Suppressor macrophage (primary cell): ENCODE measurements at regions not wholly inside any gene's neighbourhood (a gene's known extent, or its start where the extent isn't known, plus 50 kb on each side); places are given as distances from the start of the nearest gene placed in this dataset.
A peak's percentile ranks its signal among the peaks of the same experiment; 100 is the strongest.
"Not testable (repeated sequence)": the region's sequence is repeated elsewhere in the genome, so short reads cannot be mapped to it uniquely, and the experiment has no call there.

Experiments
- DNase-seq, 4 experiments: peaks; one replicate each; pipeline ENCODE4 v3.0.0-alpha.2; 2020 to 2022

DNA sequence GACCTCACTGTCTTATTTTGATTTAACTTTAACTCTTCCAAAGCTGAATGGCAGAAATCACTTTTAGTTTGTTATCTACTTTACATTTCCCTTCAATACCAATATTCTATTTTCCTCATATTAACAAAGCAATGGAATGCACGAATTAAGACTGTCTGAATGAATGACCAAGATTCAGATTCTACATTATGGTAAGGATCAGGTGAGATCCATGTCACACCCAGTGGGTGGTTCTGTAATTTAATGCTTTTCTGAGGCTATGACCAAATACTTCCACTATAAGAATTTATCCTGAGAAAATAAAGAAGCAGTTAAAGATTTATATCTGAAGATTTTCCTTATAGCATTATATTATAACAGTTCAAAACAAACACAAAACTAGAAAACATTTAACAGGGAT is 90.2 kb upstream of the NUPR2 start:
- no peak for DNase-seq

DNA sequence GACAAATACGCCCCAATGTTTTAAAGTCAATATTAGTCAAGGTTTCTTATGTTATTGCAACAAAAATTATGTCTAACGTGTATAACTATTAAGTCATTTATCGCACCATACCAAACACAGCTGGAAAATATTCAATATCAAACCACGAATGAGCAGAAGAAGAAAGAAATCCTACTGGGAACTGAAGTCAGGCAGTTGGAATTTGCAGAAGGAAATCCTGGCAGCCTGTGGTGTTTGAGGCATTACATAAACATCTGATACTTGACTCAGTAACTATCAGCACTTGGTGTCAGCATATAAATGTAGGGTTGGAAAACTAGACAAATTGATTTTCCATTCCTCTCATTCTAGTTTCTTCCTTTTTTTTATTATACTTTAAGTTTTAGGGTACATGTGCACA is 83.4 kb upstream of the NUPR2 start:
- DNase-seq: no peak

DNA sequence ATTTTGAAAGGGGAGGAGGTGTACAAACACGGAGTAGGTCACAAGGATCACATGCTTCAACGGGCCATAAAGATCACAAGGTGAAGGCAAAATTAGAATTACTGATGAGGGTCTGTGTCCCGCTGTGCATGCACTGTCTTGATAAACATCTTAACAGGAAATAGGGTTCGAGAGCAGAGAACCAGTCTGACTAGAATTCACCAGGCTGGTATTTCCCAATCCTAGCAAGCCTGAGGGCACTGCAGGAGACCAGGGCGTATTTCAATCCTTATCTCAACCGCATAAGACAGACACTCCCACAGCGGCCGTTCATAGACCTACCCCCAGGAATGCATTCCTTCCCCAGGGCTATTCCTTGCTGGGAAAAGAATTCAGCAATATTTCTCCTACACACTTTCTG is 80.0 kb upstream of the NUPR2 start:
- not testable (repeated sequence) for DNase-seq

DNA sequence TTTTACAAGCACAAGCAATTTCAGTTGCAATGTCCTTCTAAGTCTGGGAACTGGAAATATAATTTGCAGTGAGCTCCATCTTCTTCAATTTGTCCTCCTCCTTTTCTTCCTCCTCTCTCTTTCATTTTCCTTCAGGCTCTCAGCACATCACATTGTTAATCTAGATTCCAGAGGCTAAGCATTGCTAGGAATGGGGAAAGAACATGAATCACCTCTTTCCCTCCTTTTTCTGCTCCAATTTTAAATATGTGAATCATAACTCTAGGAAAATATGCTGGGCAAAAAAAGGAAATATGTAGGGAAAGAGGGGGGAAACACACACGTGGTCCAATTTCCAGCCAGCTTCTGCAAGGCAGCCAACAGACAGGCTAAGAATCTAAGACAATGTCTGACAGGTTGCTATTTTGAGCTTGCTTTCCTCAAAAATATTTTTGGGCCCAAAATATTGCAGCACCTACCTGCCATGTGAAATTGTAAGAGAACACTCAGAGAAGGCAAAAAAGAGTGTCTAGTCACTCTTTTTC is 72.7 kb upstream of the NUPR2 start:
- no peak for DNase-seq

DNA sequence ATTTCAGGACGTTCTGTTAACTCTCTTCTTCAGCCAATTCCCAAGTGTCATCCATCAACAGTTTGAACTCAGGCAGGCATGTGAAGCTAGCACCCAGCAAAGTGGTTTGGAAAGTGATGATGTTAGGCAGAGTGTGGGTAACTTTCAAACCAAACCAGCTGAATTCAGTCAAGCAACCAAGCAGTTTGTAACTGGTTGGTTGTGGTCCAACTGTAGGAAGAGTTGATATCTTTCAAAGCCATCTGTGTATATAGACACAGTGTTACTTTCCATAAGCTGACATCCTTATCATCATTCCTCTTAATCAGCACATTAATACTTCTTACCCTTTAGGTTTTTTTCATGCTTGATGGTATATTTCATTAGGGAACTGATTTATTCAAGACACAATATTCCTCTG is 72.2 kb upstream of the NUPR2 start:
- no peak for DNase-seq

DNA sequence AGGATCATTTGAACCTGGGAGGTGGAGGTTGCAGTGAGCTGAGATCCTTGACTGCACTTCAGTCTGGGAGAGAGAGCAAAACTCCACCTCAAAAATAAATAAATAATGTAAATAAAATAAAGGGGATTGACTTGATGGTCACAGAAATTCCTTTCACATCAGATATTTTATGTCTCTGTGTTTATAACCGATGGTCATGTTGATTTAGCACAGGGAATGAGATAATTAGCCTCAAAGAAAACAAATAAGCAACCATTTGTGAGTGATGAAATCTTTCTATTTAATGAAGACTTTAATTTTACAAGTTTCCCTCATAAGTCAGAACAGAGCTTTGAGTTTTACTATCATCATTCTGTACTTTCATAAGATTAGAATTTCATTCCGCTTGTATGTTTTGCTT is 64.8 kb upstream of the NUPR2 start:
- DNase-seq: no peak

DNA sequence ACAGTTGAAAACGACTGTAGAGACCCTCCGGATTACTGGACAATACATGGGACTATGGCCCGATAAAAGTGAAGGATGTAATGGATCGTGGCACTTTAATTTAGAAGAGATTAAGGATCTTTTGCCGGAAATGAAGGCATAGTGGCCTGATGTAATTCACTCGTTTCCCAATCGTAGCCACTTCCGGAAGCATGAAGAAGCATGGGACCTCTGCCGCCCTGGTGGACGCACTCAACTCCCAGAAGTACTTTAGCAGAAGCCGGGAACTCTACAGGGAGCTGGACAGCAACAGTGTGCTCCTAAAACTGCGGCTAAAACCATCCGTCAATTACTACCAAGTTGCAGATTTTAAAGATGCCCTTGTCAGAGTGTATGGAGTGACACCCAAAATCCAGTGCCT is 59.6 kb upstream of the NUPR2 start:
- DNase-seq: peak in 1 of 4 experiments; percentile 4

DNA sequence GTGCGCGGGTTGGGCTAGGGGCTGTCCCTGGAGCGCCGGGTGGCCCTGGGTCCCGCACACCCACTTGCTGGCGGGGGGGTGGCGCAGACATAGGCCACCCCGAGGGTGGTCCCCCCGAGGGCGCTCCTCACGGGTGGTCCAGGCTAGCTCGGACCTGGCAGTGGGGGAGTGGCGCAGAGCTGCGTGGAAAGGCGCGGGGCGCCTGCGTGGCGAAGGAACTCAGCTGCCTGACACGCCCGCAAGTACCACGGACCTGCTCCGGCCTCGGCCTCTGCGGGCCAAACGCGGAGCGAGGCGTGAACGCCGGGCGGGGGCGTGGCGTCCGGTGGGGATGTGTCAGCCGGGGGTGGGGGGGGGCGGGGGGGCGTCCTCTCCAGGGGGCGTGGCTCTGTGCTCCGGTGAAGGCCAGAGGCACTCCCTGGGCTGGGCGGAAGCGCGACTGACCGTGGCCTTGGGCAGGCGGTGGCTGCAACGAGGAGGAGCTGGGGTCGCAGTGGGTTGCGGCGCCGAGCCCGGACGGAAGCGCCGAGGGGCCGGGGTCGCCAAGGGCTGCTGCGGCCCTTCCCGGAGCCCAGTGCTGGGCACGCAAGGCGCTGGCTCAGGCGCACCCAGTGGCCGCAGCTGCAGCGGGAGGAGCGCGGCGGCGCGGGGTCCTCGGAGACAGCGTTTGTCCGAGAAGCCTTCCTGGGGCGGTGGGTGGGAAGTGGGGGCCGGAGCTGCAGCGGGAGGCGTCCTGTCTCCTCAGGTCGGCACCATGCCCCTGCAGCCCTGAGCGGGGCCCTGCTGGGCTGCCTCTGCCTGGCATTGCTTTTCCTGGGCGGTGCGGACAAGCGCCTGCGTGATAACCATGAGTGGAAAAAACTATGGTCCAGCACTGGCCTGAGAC is 58.9 kb upstream of the NUPR2 start:
- no peak for DNase-seq

DNA sequence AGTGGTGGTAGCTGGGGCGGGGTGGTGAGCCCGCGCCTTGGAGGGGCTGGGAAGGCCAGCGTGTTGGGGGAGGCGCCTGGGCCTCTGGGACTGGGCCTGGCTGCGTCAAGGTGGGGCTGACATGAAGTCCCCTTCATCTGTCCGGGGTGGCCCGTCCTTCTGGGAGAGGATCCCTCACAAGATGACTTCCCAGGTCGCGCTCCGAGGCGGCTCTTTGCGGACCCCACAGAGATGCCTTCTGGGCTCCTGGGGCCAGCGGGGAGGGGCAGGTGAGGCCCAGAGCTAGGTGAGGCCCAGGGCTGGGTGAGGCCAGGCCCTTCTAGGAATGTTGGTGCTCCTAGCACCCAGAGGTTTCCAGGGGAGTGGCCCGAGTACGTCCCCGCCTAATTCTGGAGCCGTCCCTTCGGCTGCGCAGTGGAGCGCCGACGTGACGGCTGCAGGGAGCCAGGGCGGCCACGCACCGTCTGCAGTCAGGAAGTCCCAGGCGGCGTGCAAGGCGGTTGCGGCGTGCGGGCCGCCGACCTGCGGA is 58.2 kb upstream of the NUPR2 start:
- DNase-seq: no peak
